ENCODE measurements at regions not wholly inside any gene's neighbourhood (a gene's known extent, or its start where the extent isn't known, plus 50 kb on each side); places are given as distances from the start of the nearest gene placed in this dataset.

DNA sequence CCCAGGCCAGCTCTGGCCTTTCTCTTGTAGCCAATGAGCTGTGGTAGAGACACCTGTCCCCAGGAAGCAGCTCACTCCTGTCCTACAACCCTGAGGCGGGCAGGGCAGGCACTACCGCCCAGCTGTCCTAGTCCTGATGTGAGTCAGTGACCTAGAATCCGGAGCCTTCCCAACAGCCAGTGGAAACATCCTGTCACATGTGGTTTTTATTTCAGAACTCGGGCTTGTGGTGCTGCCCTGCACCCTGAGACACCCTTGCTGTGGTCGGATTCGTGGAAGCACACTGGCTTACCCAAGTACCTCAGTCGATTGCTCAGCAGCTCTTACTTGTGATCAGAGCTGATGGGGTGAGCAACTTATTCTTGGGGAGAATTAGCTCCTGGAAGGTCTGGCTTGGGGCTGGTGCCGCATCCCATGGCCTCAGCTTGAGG is 83.6 kb upstream of the ARHGEF7 start:
- TF ChIP-seq, protein P1, sequence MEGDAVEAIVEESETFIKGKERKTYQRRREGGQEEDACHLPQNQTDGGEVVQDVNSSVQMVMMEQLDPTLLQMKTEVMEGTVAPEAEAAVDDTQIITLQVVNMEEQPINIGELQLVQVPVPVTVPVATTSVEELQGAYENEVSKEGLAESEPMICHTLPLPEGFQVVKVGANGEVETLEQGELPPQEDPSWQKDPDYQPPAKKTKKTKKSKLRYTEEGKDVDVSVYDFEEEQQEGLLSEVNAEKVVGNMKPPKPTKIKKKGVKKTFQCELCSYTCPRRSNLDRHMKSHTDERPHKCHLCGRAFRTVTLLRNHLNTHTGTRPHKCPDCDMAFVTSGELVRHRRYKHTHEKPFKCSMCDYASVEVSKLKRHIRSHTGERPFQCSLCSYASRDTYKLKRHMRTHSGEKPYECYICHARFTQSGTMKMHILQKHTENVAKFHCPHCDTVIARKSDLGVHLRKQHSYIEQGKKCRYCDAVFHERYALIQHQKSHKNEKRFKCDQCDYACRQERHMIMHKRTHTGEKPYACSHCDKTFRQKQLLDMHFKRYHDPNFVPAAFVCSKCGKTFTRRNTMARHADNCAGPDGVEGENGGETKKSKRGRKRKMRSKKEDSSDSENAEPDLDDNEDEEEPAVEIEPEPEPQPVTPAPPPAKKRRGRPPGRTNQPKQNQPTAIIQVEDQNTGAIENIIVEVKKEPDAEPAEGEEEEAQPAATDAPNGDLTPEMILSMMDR (IDR thresholded peaks at IDR 0.05): no peak
- Histone ChIP-seq H3K36me3 (no peaks in the 10 kb centered on the region), H3K9ac (ENCODE audit: low read depth in 2 of 2, low read length in 2 of 2) (no peak overlapping the region), H3K9me3 (no peaks in the 10 kb centered on the region), H3K4me3 (no peak overlapping the region), H3K27me3 (no peaks in the 10 kb centered on the region), H3K4me1 (no peaks in the 10 kb centered on the region), H3K27ac (no peak overlapping the region)
- DNase-seq: no peak
- intact Hi-C loops (cut with DNase I): no loop called here

DNA sequence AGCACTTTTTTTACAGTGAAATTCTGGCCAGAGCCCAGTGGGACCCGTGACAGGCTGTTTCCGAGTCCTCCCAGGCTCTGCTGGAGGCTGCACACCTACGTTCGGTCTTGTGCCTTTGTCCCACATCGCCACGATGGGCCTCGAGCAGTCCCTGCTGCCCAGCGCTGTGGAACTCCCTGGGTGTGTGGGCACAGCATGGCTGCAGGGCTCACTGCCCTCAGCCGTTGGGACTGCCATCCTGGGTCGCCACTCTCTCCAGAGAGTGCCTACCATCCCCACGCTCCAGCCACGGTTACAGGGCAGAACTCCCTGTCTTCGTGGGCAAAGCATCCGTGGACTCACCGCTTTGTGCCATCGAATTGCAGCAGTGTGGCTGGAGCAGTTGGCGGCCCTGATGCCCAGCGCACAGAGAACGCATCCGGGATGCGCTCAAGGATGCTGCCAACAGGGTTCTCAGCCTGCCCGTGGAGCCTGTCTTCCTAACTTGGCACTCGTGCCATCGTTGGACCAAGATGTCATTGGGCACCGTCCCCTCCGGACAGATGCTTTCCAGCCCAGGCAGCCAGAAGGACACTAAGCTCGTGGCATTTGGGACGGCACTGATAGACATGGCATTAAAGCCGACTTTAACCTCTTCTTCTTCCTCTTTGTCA is 85.0 kb upstream of the ARHGEF7 start:
- intact Hi-C loops (cut with DNase I): no loop called here
- no peaks in the 10 kb centered on the region for H3K9me3 ChIP-seq
- no peak overlapping the region for H3K9ac ChIP-seq (ENCODE audit: low read depth in 2 of 2, low read length in 2 of 2)
- H3K4me3 ChIP-seq: no peak overlapping the region
- H3K4me1 ChIP-seq: no peaks in the 10 kb centered on the region
- no peaks in the 10 kb centered on the region for H3K27me3 ChIP-seq
- TF ChIP-seq, protein P1 (IDR thresholded peaks at IDR 0.05): no peak
- no peak for DNase-seq
- no peaks in the 10 kb centered on the region for H3K36me3 ChIP-seq
- no peak overlapping the region for H3K27ac ChIP-seq

DNA sequence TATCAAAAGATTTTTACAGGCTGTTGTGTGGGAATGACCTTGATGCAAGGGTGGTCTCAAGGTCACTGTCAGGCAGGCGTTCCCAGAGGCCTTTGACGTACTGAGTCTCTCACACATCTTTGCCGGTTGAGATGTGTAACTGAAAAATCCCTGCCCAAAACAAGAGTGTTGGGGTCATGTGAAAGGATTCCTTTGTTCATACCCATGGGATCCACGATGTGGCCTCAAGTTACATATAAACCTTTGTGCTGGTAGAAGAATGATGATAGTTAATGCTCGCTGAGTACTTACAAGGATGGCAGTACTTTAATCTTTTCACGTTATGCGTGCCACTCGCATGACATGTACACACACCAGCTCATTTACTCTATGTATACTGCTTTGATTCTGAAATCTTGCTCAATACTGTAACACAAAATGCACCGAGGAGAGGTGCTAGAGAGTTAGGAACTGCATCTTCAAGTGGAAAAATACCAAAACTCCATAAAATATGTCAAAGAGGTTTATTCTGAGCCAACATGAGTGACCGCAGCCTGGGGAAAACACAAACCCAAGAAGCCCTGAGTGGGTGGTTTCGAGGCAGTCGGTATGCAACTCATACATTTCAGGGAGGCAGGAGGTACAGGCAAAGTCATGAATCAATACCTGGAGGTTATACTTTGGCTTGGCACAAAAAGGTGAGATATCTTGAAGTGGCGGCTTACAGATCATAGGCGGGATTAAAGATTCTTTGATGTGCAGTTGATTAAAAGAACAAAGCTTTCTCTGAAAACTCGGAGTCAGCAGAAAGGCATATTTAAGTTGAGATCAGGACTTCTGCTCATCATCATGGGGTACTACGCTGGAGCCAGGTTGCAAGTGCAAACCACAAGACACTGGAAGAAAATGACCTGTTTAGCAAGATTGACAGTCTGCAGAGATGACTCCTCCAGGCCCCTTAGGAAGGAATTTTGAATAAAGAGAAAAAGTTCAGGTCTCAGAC is 87.4 kb upstream of the ARHGEF7 start:
- intact Hi-C loops (cut with DNase I): no loop called here
- no peaks in the 10 kb centered on the region for H3K9me3 ChIP-seq
- no peaks in the 10 kb centered on the region for H3K4me1 ChIP-seq
- no peak overlapping the region for H3K9ac ChIP-seq (ENCODE audit: low read depth in 2 of 2, low read length in 2 of 2)
- H3K36me3 ChIP-seq: no peaks in the 10 kb centered on the region
- H3K27ac ChIP-seq: no peak overlapping the region
- TF ChIP-seq, protein P1 (IDR thresholded peaks at IDR 0.05): no peak
- no peak overlapping the region for H3K4me3 ChIP-seq
- DNase-seq: no peak
- no peaks in the 10 kb centered on the region for H3K27me3 ChIP-seq

DNA sequence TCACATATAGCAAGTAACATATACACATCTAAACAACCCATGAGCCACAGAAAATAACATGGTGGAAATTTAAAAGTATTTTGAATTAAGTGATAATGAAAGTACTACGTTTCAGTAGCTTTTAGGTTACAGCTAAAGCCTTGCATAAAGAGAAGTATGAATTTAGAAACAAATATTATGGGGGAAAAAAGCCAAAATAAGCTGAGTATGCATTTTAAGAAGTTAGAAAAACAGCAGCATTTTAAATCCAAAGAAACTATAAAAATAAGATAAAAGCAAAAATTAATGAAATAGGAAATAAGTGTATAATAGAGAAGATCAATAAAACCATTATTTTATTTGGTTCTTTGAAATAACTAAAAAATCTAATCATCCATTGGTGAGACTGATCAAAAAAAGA is 89.8 kb upstream of the ARHGEF7 start:
- Histone ChIP-seq H3K4me3 (no peak overlapping the region), H3K27me3 (no peaks in the 10 kb centered on the region), H3K4me1 (no peaks in the 10 kb centered on the region), H3K9me3 (no peaks in the 10 kb centered on the region), H3K27ac (no peak overlapping the region), H3K36me3 (no peaks in the 10 kb centered on the region), H3K9ac (ENCODE audit: low read depth in 2 of 2, low read length in 2 of 2) (no peak overlapping the region)
- intact Hi-C loops (cut with DNase I): no loop called here
- TF ChIP-seq, protein P1 (IDR thresholded peaks at IDR 0.05): no peak
- no peak for DNase-seq

DNA sequence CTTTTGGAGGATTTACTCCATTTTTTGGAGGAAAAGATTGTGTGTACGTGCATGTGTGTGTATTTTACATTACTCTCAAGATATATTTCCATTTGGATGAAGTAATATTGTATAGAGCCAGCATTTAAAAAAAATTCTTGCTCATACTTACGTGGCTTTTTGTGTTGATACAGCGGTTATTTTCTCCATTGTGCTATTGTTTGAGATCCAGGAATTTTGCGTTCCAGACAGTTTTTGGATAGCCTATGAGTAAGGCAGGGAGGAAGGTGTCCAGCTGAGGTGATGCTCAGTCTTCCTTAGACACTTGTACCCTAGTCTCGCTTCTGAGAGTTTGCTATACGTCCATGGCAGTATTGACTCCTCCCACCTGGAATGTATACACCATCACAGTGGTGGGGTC is 92.2 kb upstream of the ARHGEF7 start:
- H3K4me3 ChIP-seq: no peak overlapping the region
- no peaks in the 10 kb centered on the region for H3K36me3 ChIP-seq
- DNase-seq: no peak
- no peaks in the 10 kb centered on the region for H3K9me3 ChIP-seq
- no peak overlapping the region for H3K9ac ChIP-seq (ENCODE audit: low read depth in 2 of 2, low read length in 2 of 2)
- H3K4me1 ChIP-seq: no peaks in the 10 kb centered on the region
- no peaks in the 10 kb centered on the region for H3K27me3 ChIP-seq
- TF ChIP-seq, protein P1 (IDR thresholded peaks at IDR 0.05): no peak
- intact Hi-C loops (cut with DNase I): no loop called here
- H3K27ac ChIP-seq: no peak overlapping the region

Measured in colonic mucosa (tissue), 4 donors.